ENCODE measurements at regions not wholly inside any gene's neighbourhood (a gene's known extent, or its start where the extent isn't known, plus 50 kb on each side); places are given as distances from the start of the nearest gene placed in this dataset.
"Not testable (repeated sequence)": the region's sequence is repeated elsewhere in the genome, so short reads cannot be mapped to it uniquely, and the experiment has no call there.

GRCh38 chr2:64923385-64923710, 65.9 kb upstream of the SLC1A4 start:
- POLR2A ChIA-PET = no interaction called here
- TF ChIP-seq ZNF263 (CRISPR knock-in tag; IDR thresholded peaks at IDR 0.05; ENCODE audit: low read depth) (no peak), GABPB1 (CRISPR knock-in tag; IDR thresholded peaks at IDR 0.05) (peak; percentile 19; the same call in 1 of the 2 replicates), AFF4 (CRISPR knock-in tag; IDR thresholded peaks at IDR 0.05; ENCODE audit: borderline replicate concordance) (no peak)
- H3K27me3 Mint-ChIP-seq (ENCODE audit: low read depth) = peaks cover 58% of the 10 kb centered on the region
- no peak for DNase-seq (ENCODE audit: low spot score)
- no peak overlapping the region for H3K4me3 Mint-ChIP-seq
- no peak overlapping the region for H3K27ac Mint-ChIP-seq
- CTCF ChIA-PET = interaction anchor here (0.7 to 2.3 kb wide), 29 partner anchors 9 to 592 kb away, joined by 3 to 18 read pairs (median 5); partner anchors contain the start of gene CEP68
- H3K9me3 Mint-ChIP-seq = peaks cover 26% of the 10 kb centered on the region
- no peak for ATAC-seq
- peaks cover 24% of the 10 kb centered on the region for H3K36me3 Mint-ChIP-seq
- H3K4me1 Mint-ChIP-seq = peaks cover 20% of the 10 kb centered on the region

GRCh38 chr2:64924170-64924934, 64.8 kb upstream of the SLC1A4 start:
- Mint-ChIP-seq H3K4me3 (no peak overlapping the region), H3K27me3 (ENCODE audit: low read depth) (peaks cover 50% of the 10 kb centered on the region), H3K9me3 (peaks cover 26% of the 10 kb centered on the region), H3K27ac (no peak overlapping the region), H3K4me1 (peaks cover 10% of the 10 kb centered on the region), H3K36me3 (peaks cover 24% of the 10 kb centered on the region)
- POLR2A ChIA-PET = no interaction called here
- ATAC-seq (no peak), DNase-seq (ENCODE audit: low spot score) (no peak)
- CTCF ChIA-PET = interaction anchor here (2.3 kb wide), 1 partner anchor 10 kb away, joined by 18 read pairs; no protein-coding TSS in a partner anchor
- TF ChIP-seq RELA (CRISPR knock-in tag; IDR thresholded peaks at IDR 0.05; ENCODE audit: borderline replicate concordance) (no peak), ZNF219 (CRISPR knock-in tag; IDR thresholded peaks at IDR 0.05; ENCODE audit: borderline replicate concordance) (no peak), ZNF317 (CRISPR knock-in tag; IDR thresholded peaks at IDR 0.05; ENCODE audit: borderline replicate concordance, low read depth) (peak; percentile 60; the same call in 1 of the 2 replicates)

GRCh38 chr2:64925930-64926722, 63.1 kb upstream of the SLC1A4 start:
- DNase-seq (ENCODE audit: low spot score); H3K27ac Mint-ChIP-seq; POLR2A ChIA-PET; CTCF ChIA-PET; H3K4me3 Mint-ChIP-seq; ATAC-seq: not testable (repeated sequence)
- peaks cover 24% of the 10 kb centered on the region for H3K36me3 Mint-ChIP-seq
- peaks cover 26% of the 10 kb centered on the region for H3K9me3 Mint-ChIP-seq
- peaks cover 36% of the 10 kb centered on the region for H3K27me3 Mint-ChIP-seq (ENCODE audit: low read depth)
- H3K4me1 Mint-ChIP-seq = peaks cover 10% of the 10 kb centered on the region

GRCh38 chr2:64928813-64929212, 60.4 kb upstream of the SLC1A4 start:
- DNase-seq (ENCODE audit: low spot score) (no peak), ATAC-seq (no peak)
- H3K4me1 Mint-ChIP-seq = no peaks in the 10 kb centered on the region
- no peak overlapping the region for H3K27ac Mint-ChIP-seq
- peaks cover 26% of the 10 kb centered on the region for H3K9me3 Mint-ChIP-seq
- H3K36me3 Mint-ChIP-seq = peaks cover 24% of the 10 kb centered on the region
- no peak overlapping the region for H3K4me3 Mint-ChIP-seq
- ChIA-PET CTCF (interaction anchor here (2.1 kb wide), 1 partner anchor 11 kb away, joined by 7 read pairs; no protein-coding TSS in a partner anchor), POLR2A (no interaction called here)
- peaks cover 32% of the 10 kb centered on the region for H3K27me3 Mint-ChIP-seq (ENCODE audit: low read depth)
- no peak for TF ChIP-seq ATF2 (CRISPR knock-in tag; IDR thresholded peaks at IDR 0.05; ENCODE audit: borderline replicate concordance, low read depth)
- TF ChIP-seq OVOL2 (CRISPR knock-in tag; IDR thresholded peaks at IDR 0.05; ENCODE audit: borderline replicate concordance) = no peak
- no peak for TF ChIP-seq AFF4 (CRISPR knock-in tag; IDR thresholded peaks at IDR 0.05; ENCODE audit: borderline replicate concordance)
- no peak for TF ChIP-seq NFATC4 (CRISPR knock-in tag; IDR thresholded peaks at IDR 0.05)
- no peak for TF ChIP-seq ZSCAN18 (CRISPR knock-in tag; IDR thresholded peaks at IDR 0.05)
- TF ChIP-seq MXD4 (CRISPR knock-in tag; IDR thresholded peaks at IDR 0.05; ENCODE audit: borderline replicate concordance) = no peak
- no peak for TF ChIP-seq ZNF671 (CRISPR knock-in tag; IDR thresholded peaks at IDR 0.05)
- TF ChIP-seq TEAD1 (CRISPR knock-in tag; IDR thresholded peaks at IDR 0.05) = no peak

All from WTC11 (cell line).